ENCODE measurements at regions not wholly inside any gene's neighbourhood (a gene's known extent, or its start where the extent isn't known, plus 50 kb on each side); places are given as distances from the start of the nearest gene placed in this dataset.
A peak's percentile ranks its signal among the peaks of the same experiment; 100 is the strongest.

- TF ChIP-seq POU5F1 (IDR thresholded peaks at IDR 0.05; ENCODE audit: borderline replicate concordance, low read depth, low read length, partially characterized antibody) (no peak), POLR2H (tag; IDR thresholded peaks at IDR 0.05; ENCODE audit: low read depth) (no peak), XRCC4 (IDR thresholded peaks at IDR 0.05; ENCODE audit: extremely low read depth, insufficient read depth, insufficient read length) (no peak), MEF2A (IDR thresholded peaks at IDR 0.05; ENCODE audit: control insufficient read depth, low read depth, low read length) (no peak), CCAR2 (IDR thresholded peaks at IDR 0.05; ENCODE audit: low read depth, low read length) (no peak), ZNF175 (CRISPR knock-in tag; IDR thresholded peaks at IDR 0.05; ENCODE audit: low read depth) (no peak), ZNF444 (CRISPR knock-in tag; IDR thresholded peaks at IDR 0.05) (no peak), POLR3G (IDR thresholded peaks at IDR 0.05; ENCODE audit: extremely low read depth, insufficient read length, insufficient replicate concordance) (no peak), TARDBP (IDR thresholded peaks at IDR 0.05) (peak; percentile 69; the same call in 1 of the 2 replicates), ARHGAP35 (IDR thresholded peaks at IDR 0.05; ENCODE audit: partially characterized antibody) (no peak), RBM15 (IDR thresholded peaks at IDR 0.05; ENCODE audit: insufficient read depth, low read length) (no peak), SMAD3 (CRISPR knock-in tag; conservative IDR thresholded peaks at IDR 0.05) (no peak), LARP7 (IDR thresholded peaks at IDR 0.05) (no peak), SRSF9 (IDR thresholded peaks at IDR 0.05; ENCODE audit: borderline replicate concordance, low read depth, low read length) (no peak), CREB1 (IDR thresholded peaks at IDR 0.05) (no peak), CREB1 (CRISPR knock-in tag; IDR thresholded peaks at IDR 0.05) (no peak), ILF3 (IDR thresholded peaks at IDR 0.05; ENCODE audit: borderline replicate concordance) (no peak), SMARCE1 (IDR thresholded peaks at IDR 0.05) (peak; percentile 77), ZNF3 (CRISPR knock-in tag; IDR thresholded peaks at IDR 0.05) (no peak), CEBPB (tag; IDR thresholded peaks at IDR 0.05) (peak; percentile 99), SNRNP70 (optimal IDR thresholded peaks at IDR 0.05; ENCODE audit: low read depth, low read length) (no peak), RBFOX2 (IDR thresholded peaks at IDR 0.05; ENCODE audit: low read depth, low read length) (0 out of 2 replicates have a peak, but pooled peaks have one; percentile 20)
- TF ChIP-seq, protein P1, sequence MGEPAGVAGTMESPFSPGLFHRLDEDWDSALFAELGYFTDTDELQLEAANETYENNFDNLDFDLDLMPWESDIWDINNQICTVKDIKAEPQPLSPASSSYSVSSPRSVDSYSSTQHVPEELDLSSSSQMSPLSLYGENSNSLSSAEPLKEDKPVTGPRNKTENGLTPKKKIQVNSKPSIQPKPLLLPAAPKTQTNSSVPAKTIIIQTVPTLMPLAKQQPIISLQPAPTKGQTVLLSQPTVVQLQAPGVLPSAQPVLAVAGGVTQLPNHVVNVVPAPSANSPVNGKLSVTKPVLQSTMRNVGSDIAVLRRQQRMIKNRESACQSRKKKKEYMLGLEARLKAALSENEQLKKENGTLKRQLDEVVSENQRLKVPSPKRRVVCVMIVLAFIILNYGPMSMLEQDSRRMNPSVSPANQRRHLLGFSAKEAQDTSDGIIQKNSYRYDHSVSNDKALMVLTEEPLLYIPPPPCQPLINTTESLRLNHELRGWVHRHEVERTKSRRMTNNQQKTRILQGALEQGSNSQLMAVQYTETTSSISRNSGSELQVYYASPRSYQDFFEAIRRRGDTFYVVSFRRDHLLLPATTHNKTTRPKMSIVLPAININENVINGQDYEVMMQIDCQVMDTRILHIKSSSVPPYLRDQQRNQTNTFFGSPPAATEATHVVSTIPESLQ (CRISPR knock-in tag; IDR thresholded peaks at IDR 0.05): peak; percentile 68; the same call in 1 of the 2 replicates
- TF ChIP-seq, protein P2, sequence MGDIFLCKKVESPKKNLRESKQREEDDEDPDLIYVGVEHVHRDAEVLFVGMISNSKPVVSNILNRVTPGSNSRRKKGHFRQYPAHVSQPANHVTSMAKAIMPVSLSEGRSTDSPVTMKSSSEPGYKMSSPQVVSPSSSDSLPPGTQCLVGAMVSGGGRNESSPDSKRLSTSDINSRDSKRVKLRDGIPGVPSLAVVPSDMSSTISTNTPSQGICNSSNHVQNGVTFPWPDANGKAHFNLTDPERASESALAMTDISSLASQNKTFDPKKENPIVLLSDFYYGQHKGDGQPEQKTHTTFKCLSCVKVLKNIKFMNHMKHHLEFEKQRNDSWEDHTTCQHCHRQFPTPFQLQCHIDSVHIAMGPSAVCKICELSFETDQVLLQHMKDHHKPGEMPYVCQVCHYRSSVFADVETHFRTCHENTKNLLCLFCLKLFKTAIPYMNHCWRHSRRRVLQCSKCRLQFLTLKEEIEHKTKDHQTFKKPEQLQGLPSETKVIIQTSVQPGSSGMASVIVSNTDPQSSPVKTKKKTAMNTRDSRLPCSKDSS (IDR thresholded peaks at IDR 0.05; ENCODE audit: low read depth, partially characterized antibody): no peak
- TF ChIP-seq, protein P3, sequence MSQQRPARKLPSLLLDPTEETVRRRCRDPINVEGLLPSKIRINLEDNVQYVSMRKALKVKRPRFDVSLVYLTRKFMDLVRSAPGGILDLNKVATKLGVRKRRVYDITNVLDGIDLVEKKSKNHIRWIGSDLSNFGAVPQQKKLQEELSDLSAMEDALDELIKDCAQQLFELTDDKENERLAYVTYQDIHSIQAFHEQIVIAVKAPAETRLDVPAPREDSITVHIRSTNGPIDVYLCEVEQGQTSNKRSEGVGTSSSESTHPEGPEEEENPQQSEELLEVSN (IDR thresholded peaks at IDR 0.05; ENCODE audit: borderline replicate concordance in 1 of 2, extremely low read depth in 1 of 2, insufficient read depth in 1 of 2, insufficient read length in 1 of 2, low read depth in 1 of 2, low read length in 1 of 2, poor library complexity in 1 of 2, severe bottlenecking in 1 of 2): peak in 1 of 2 experiments; percentile 27
These were observed 68.4 kb downstream of the VEGFA start (continued) for GRCh38 chr6:43838276-43839036.

Data from K562 (cell line).